SU-DHL-6 (cell line): ENCODE measurements at regions not wholly inside any gene's neighbourhood (a gene's known extent, or its start where the extent isn't known, plus 50 kb on each side); places are given as distances from the start of the nearest gene placed in this dataset.

Experiments used
- EZH2phosphoT487 ChIP-seq: fragments of 200-600 bp; sonication (generic), shearing (Covaris generic); conservative IDR thresholded peaks from 2 replicates; pipeline ENCODE4 v1.6.1; 2018; ENCODE audit warnings: mild to moderate bottlenecking, antibody characterized with exemption, low read length, moderate library complexity, mixed read lengths
- TF ChIP-seq, protein P1 (sequence below): fragments of 200-600 bp; sonication (generic); IDR thresholded peaks from one replicate; pipeline ENCODE4 v1.5.1; 2017; ENCODE audit warnings: antibody characterized with exemption, mild to moderate bottlenecking, low read length, moderate library complexity; ENCODE audit not compliant: insufficient read depth, poor library complexity, severe bottlenecking

DNA sequence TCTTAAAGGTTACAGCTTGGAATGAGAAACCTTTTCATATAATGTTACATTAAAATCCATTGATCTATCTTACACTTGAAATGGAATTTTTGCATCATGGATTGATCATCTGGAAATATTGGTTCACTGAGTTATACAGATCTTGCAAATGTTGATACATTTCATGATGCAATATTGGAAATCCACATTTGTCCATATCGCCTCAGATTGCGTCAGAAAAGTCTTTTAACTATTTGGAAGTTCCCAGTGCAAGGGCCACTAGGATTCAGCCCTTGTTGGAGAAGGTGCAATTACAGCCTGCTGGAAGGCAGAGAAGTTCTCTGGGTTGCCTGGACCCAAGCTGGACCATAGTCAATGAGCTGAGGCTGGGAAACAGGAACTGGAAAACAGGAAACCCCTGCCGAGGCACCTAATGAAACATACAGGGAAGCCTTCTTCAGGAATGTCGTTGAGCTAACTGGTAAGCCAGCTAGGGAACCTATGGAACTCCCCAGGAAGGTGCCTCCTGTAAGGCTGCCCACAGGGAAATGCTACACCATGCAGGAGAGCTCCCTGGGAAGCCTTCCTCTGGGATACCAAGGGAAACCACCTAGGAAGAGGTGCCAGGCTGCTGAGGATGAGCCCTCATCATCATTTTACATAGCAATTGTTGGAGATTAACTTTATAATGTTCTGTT is 600.4 kb upstream of the CADM1 start:
- TF ChIP-seq, protein P1, sequence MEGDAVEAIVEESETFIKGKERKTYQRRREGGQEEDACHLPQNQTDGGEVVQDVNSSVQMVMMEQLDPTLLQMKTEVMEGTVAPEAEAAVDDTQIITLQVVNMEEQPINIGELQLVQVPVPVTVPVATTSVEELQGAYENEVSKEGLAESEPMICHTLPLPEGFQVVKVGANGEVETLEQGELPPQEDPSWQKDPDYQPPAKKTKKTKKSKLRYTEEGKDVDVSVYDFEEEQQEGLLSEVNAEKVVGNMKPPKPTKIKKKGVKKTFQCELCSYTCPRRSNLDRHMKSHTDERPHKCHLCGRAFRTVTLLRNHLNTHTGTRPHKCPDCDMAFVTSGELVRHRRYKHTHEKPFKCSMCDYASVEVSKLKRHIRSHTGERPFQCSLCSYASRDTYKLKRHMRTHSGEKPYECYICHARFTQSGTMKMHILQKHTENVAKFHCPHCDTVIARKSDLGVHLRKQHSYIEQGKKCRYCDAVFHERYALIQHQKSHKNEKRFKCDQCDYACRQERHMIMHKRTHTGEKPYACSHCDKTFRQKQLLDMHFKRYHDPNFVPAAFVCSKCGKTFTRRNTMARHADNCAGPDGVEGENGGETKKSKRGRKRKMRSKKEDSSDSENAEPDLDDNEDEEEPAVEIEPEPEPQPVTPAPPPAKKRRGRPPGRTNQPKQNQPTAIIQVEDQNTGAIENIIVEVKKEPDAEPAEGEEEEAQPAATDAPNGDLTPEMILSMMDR: no peak
- TF ChIP-seq EZH2phosphoT487: no peak
